ENCODE measurements at regions not wholly inside any gene's neighbourhood (a gene's known extent, or its start where the extent isn't known, plus 50 kb on each side); places are given as distances from the start of the nearest gene placed in this dataset.
A peak's percentile ranks its signal among the peaks of the same experiment; 100 is the strongest.

DNA sequence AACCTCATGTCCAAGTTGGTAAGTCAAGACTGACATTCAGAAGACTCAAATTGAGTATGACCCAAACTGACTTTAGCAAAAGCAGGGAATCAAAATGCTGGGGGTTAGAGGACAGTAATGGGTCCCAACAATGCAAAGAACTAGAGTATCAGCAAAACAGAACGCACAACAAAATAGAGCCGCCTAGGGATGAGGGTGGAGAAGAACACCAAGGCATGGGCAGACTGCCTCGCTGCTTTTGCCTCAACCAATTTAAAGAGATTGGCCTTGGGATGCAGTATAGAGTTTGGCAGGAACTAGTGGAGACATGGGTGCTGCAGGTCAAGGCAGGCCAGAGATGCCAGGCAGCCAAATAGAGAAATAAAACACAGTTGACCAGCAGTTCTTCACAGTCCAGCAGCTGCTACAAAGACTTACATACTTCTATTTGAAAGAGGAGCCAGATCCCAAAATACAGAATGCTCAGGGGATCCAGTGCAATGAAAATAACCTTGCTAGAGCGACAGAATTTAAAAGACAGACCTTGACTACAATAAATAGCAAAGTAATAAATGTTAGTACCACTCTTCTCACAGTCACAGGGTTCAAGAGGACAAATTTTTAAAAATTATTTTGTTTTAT lies 83.9 kb upstream of the NIPBL start:
- Histone ChIP-seq H3K14ac (ENCODE audit: low read length in 2 of 2) (no peak overlapping the region), H3K4me1 (ENCODE audit: control insufficient read depth, insufficient read depth, low read depth, low read length) (no peaks in the 10 kb centered on the region), H2BK120ac (ENCODE audit: low read depth, low read length) (no peak overlapping the region), H3K4me2 (ENCODE audit: low read length, poor library complexity, severe bottlenecking) (no peak overlapping the region), H3K9ac (ENCODE audit: low read length) (no peak overlapping the region), H3K79me1 (replicated peaks; ENCODE audit: low read length, poor library complexity, severe bottlenecking) (no peaks in the 10 kb centered on the region), H3K4me3 (ENCODE audit: insufficient read depth in 1 of 2, low read depth in 1 of 2, low read length in 2 of 2) (no peak overlapping the region), H2BK15ac (ENCODE audit: low read depth, poor library complexity, severe bottlenecking) (no peak overlapping the region), H2BK5ac (ENCODE audit: low read depth, low read length, poor library complexity, severe bottlenecking) (no peak overlapping the region), H2BK12ac (ENCODE audit: low read length in 2 of 2) (no peak overlapping the region), H3K4ac (ENCODE audit: low read depth in 1 of 2, low read length in 2 of 2) (no peak overlapping the region), H3K23ac (ENCODE audit: low read length in 2 of 2) (no peak overlapping the region), H4K91ac (ENCODE audit: low read length) (no peak overlapping the region), H2AFZ (ENCODE audit: low read depth, low read length) (no peak overlapping the region), H3K9me3 (ENCODE audit: control insufficient read depth, low read length) (no peaks in the 10 kb centered on the region), H3K27ac (ENCODE audit: low read length, poor library complexity, severe bottlenecking) (no peak overlapping the region), H3K27me3 (ENCODE audit: control insufficient read depth in 1 of 2, insufficient read depth in 1 of 2, low read length in 2 of 2) (peaks cover 0 to 14% of the 10 kb centered on the region in 2 experiments), H3K36me3 (ENCODE audit: control insufficient read depth in 1 of 2, insufficient read depth in 2 of 2, low read depth in 1 of 2, low read length in 2 of 2) (no peaks in the 10 kb centered on the region), H2AK5ac (ENCODE audit: low read length, severe bottlenecking) (no peak overlapping the region), H3K18ac (ENCODE audit: low read depth in 1 of 2, low read length in 2 of 2) (no peak overlapping the region), H4K8ac (ENCODE audit: low read length) (no peak overlapping the region)
- no peak for DNase-seq
- 76% methylated on average over 3 of the region's 4 CpGs for WGBS

DNA sequence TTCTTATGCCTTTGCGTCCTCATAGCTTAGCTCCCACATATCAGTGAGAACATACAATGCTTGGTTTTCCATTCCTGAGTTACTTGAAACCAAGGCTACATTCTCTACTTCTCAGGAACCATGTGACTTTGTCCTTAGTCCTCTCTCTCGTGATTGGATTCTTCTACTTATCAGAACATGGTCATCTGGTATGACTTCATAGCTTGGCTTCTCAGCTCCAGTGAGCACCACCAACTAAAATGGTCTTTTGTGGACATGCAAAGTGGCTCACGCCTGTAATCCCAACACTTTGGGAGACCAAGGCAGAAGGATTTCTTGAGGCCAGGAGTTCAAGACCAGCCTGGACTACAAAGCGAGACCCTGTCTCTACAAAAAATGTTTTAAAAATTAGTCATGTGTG lies 81.2 kb upstream of the NIPBL start:
- no peaks in the 10 kb centered on the region for H3K9me3 ChIP-seq (ENCODE audit: control insufficient read depth, low read length)
- peaks cover 0 to 11% of the 10 kb centered on the region in 2 experiments for H3K27me3 ChIP-seq (ENCODE audit: control insufficient read depth in 1 of 2, insufficient read depth in 1 of 2, low read length in 2 of 2)
- H3K4ac ChIP-seq (ENCODE audit: low read depth in 1 of 2, low read length in 2 of 2): no peak overlapping the region
- no peak overlapping the region for H3K27ac ChIP-seq (ENCODE audit: low read length, poor library complexity, severe bottlenecking)
- H4K8ac ChIP-seq (ENCODE audit: low read length): no peak overlapping the region
- 80% methylated on average over 4 of the region's 4 CpGs for WGBS
- no peak overlapping the region for H3K4me3 ChIP-seq (ENCODE audit: insufficient read depth in 1 of 2, low read depth in 1 of 2, low read length in 2 of 2)
- no peak overlapping the region for H2AFZ ChIP-seq (ENCODE audit: low read depth, low read length)
- H3K79me1 ChIP-seq (replicated peaks; ENCODE audit: low read length, poor library complexity, severe bottlenecking): no peaks in the 10 kb centered on the region
- H2BK15ac ChIP-seq (ENCODE audit: low read depth, poor library complexity, severe bottlenecking): no peak overlapping the region
- no peaks in the 10 kb centered on the region for H3K4me1 ChIP-seq (ENCODE audit: control insufficient read depth, insufficient read depth, low read depth, low read length)
- no peak overlapping the region for H3K18ac ChIP-seq (ENCODE audit: low read depth in 1 of 2, low read length in 2 of 2)
- H3K14ac ChIP-seq (ENCODE audit: low read length in 2 of 2): no peak overlapping the region
- no peak overlapping the region for H3K4me2 ChIP-seq (ENCODE audit: low read length, poor library complexity, severe bottlenecking)
- DNase-seq: no peak
- H3K36me3 ChIP-seq (ENCODE audit: control insufficient read depth in 1 of 2, insufficient read depth in 2 of 2, low read depth in 1 of 2, low read length in 2 of 2): no peaks in the 10 kb centered on the region
- H2BK120ac ChIP-seq (ENCODE audit: low read depth, low read length): no peak overlapping the region
- no peak overlapping the region for H2BK5ac ChIP-seq (ENCODE audit: low read depth, low read length, poor library complexity, severe bottlenecking)
- H4K91ac ChIP-seq (ENCODE audit: low read length): no peak overlapping the region
- H2AK5ac ChIP-seq (ENCODE audit: low read length, severe bottlenecking): no peak overlapping the region
- no peak overlapping the region for H3K9ac ChIP-seq (ENCODE audit: low read length)
- H2BK12ac ChIP-seq (ENCODE audit: low read length in 2 of 2): no peak overlapping the region
- no peak overlapping the region for H3K23ac ChIP-seq (ENCODE audit: low read length in 2 of 2)

DNA sequence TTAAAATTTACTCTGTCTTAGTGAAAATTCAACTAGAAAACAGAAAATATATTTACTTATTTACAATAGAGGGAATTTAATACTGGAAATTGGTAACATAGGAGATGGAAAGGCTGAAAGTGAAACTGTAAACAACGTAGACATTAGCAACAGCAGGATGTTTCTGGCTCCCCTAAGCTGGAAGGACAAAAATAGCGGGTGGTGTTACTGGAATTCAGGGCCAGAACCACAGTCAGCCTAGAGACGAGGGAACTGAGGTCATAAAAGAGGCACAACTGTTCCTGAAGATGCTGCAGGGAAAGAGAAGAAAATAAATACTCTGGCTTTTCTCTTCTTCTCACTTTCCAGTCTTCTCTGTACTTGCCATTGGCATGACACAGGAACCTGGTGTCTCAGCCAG lies 80.4 kb upstream of the NIPBL start:
- no peak overlapping the region for H3K27ac ChIP-seq (ENCODE audit: low read length, poor library complexity, severe bottlenecking)
- no peak overlapping the region for H4K8ac ChIP-seq (ENCODE audit: low read length)
- H2BK120ac ChIP-seq (ENCODE audit: low read depth, low read length): no peak overlapping the region
- H3K9me3 ChIP-seq (ENCODE audit: control insufficient read depth, low read length): no peaks in the 10 kb centered on the region
- H4K91ac ChIP-seq (ENCODE audit: low read length): no peak overlapping the region
- H3K18ac ChIP-seq (ENCODE audit: low read depth in 1 of 2, low read length in 2 of 2): no peak overlapping the region
- WGBS: 44% methylated on average over 3 of the region's 3 CpGs
- H2BK12ac ChIP-seq (ENCODE audit: low read length in 2 of 2): no peak overlapping the region
- H2AK5ac ChIP-seq (ENCODE audit: low read length, severe bottlenecking): no peak overlapping the region
- H3K4ac ChIP-seq (ENCODE audit: low read depth in 1 of 2, low read length in 2 of 2): no peak overlapping the region
- H3K36me3 ChIP-seq (ENCODE audit: control insufficient read depth in 1 of 2, insufficient read depth in 2 of 2, low read depth in 1 of 2, low read length in 2 of 2): no peaks in the 10 kb centered on the region
- no peaks in the 10 kb centered on the region for H3K79me1 ChIP-seq (replicated peaks; ENCODE audit: low read length, poor library complexity, severe bottlenecking)
- no peak overlapping the region for H3K4me3 ChIP-seq (ENCODE audit: insufficient read depth in 1 of 2, low read depth in 1 of 2, low read length in 2 of 2)
- peaks cover 4 to 11% of the 10 kb centered on the region in 2 experiments for H3K27me3 ChIP-seq (ENCODE audit: control insufficient read depth in 1 of 2, insufficient read depth in 1 of 2, low read length in 2 of 2)
- no peak overlapping the region for H2BK15ac ChIP-seq (ENCODE audit: low read depth, poor library complexity, severe bottlenecking)
- H3K4me1 ChIP-seq (ENCODE audit: control insufficient read depth, insufficient read depth, low read depth, low read length): no peaks in the 10 kb centered on the region
- no peak overlapping the region for H2AFZ ChIP-seq (ENCODE audit: low read depth, low read length)
- no peak overlapping the region for H2BK5ac ChIP-seq (ENCODE audit: low read depth, low read length, poor library complexity, severe bottlenecking)
- H3K23ac ChIP-seq (ENCODE audit: low read length in 2 of 2): no peak overlapping the region
- H3K4me2 ChIP-seq (ENCODE audit: low read length, poor library complexity, severe bottlenecking): no peak overlapping the region
- peak; percentile 5 for DNase-seq
- peak overlapping the region; percentile 9 for H3K9ac ChIP-seq (ENCODE audit: low read length)
- no peak overlapping the region for H3K14ac ChIP-seq (ENCODE audit: low read length in 2 of 2)

DNA sequence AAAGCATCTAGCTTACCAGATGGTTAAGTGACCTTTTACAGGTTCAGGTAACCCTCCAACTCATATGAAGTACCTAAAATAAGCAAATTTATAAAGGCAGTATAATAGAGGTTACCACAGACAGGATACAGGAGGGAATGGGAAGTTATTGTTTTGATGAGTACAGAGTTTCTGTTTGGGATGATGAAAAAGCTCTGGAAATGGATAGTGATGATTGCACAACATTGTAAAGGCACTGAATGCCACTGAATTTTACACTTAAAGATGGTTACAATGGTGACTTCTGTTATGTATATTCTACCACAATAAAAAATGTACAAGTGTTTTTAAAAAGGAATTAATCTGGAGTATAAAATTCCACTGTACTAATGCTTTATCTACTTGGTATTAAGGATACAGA lies 75.0 kb upstream of the NIPBL start:
- no peak overlapping the region for H2BK12ac ChIP-seq (ENCODE audit: low read length in 2 of 2)
- H3K27ac ChIP-seq (ENCODE audit: low read length, poor library complexity, severe bottlenecking): no peak overlapping the region
- no peak overlapping the region for H3K14ac ChIP-seq (ENCODE audit: low read length in 2 of 2)
- no peak for DNase-seq
- H2BK5ac ChIP-seq (ENCODE audit: low read depth, low read length, poor library complexity, severe bottlenecking): no peak overlapping the region
- H2BK120ac ChIP-seq (ENCODE audit: low read depth, low read length): no peak overlapping the region
- no peaks in the 10 kb centered on the region for H3K4me1 ChIP-seq (ENCODE audit: control insufficient read depth, insufficient read depth, low read depth, low read length)
- H4K8ac ChIP-seq (ENCODE audit: low read length): no peak overlapping the region
- H3K9me3 ChIP-seq (ENCODE audit: control insufficient read depth, low read length): no peaks in the 10 kb centered on the region
- no peak overlapping the region for H3K23ac ChIP-seq (ENCODE audit: low read length in 2 of 2)
- H4K91ac ChIP-seq (ENCODE audit: low read length): no peak overlapping the region
- H3K4me2 ChIP-seq (ENCODE audit: low read length, poor library complexity, severe bottlenecking): no peak overlapping the region
- H3K79me1 ChIP-seq (replicated peaks; ENCODE audit: low read length, poor library complexity, severe bottlenecking): no peaks in the 10 kb centered on the region
- H2AFZ ChIP-seq (ENCODE audit: low read depth, low read length): no peak overlapping the region
- no peak overlapping the region for H3K4ac ChIP-seq (ENCODE audit: low read depth in 1 of 2, low read length in 2 of 2)
- H2AK5ac ChIP-seq (ENCODE audit: low read length, severe bottlenecking): no peak overlapping the region
- H3K4me3 ChIP-seq (ENCODE audit: insufficient read depth in 1 of 2, low read depth in 1 of 2, low read length in 2 of 2): no peak overlapping the region
- no peak overlapping the region for H2BK15ac ChIP-seq (ENCODE audit: low read depth, poor library complexity, severe bottlenecking)
- H3K27me3 ChIP-seq (ENCODE audit: control insufficient read depth in 1 of 2, insufficient read depth in 1 of 2, low read length in 2 of 2): peaks cover 5 to 7% of the 10 kb centered on the region in 2 experiments
- H3K36me3 ChIP-seq (ENCODE audit: control insufficient read depth in 1 of 2, insufficient read depth in 2 of 2, low read depth in 1 of 2, low read length in 2 of 2): no peaks in the 10 kb centered on the region
- no peak overlapping the region for H3K9ac ChIP-seq (ENCODE audit: low read length)
- H3K18ac ChIP-seq (ENCODE audit: low read depth in 1 of 2, low read length in 2 of 2): no peak overlapping the region
